ENCODE measurements at regions not wholly inside any gene's neighbourhood (a gene's known extent, or its start where the extent isn't known, plus 50 kb on each side); places are given as distances from the start of the nearest gene placed in this dataset.

- Histone ChIP-seq H3K9me3 (no peaks in the 10 kb centered on the region), H3K4me1 (no peaks in the 10 kb centered on the region), H3K4me3 (no peak overlapping the region), H3K27ac (no peak overlapping the region), H3K27me3 (no peaks in the 10 kb centered on the region), H3K36me3 (no peaks in the 10 kb centered on the region)
- no peak for TF ChIP-seq POLR2A (IDR thresholded peaks at IDR 0.05)
- no peak for TF ChIP-seq CTCF (IDR thresholded peaks at IDR 0.05)
- no peak for DNase-seq
- intact Hi-C loops (cut with DNase I): no loop called here
- no peak for ATAC-seq
- 82 to 96% (median 90%) methylated on average over 5 of the region's 5 CpGs for WGBS, 4 donors
Observed at GRCh38 chr2:12063210-12063609, 316.8 kb downstream of the LPIN1 start.

GRCh38 chr2:12064153-12064552 lies 317.7 kb downstream of the LPIN1 start:
- peak; percentile 83 to 90 (median 87) for ATAC-seq
- peak in 1 of 5 donors; percentile 29 for DNase-seq
- no peaks in the 10 kb centered on the region for H3K27me3 ChIP-seq
- whole genome bisulfite sequencing, 4 donors: 44 to 66% (median 53%) methylated on average over 5 of the region's 5 CpGs
- intact Hi-C loops (cut with DNase I): no loop called here
- H3K36me3 ChIP-seq: no peaks in the 10 kb centered on the region
- H3K27ac ChIP-seq: no peak overlapping the region
- no peak overlapping the region for H3K4me3 ChIP-seq
- H3K9me3 ChIP-seq: no peaks in the 10 kb centered on the region
- no peaks in the 10 kb centered on the region for H3K4me1 ChIP-seq
- no peak for TF ChIP-seq POLR2A (IDR thresholded peaks at IDR 0.05)
- peak in 1 of 12 donors; percentile 13 for TF ChIP-seq CTCF (IDR thresholded peaks at IDR 0.05)

GRCh38 chr2:12066116-12066515 lies 319.7 kb downstream of the LPIN1 start:
- H3K27ac ChIP-seq: no peak overlapping the region
- no peak for ATAC-seq
- no peaks in the 10 kb centered on the region for H3K4me1 ChIP-seq
- DNase-seq: no peak
- TF ChIP-seq POLR2A (IDR thresholded peaks at IDR 0.05) (no peak), CTCF (IDR thresholded peaks at IDR 0.05) (no peak)
- no peaks in the 10 kb centered on the region for H3K27me3 ChIP-seq
- WGBS, 4 donors: 81 to 95% (median 89%) methylated on average over 1 of the region's 1 CpG
- H3K36me3 ChIP-seq: no peaks in the 10 kb centered on the region
- intact Hi-C loops (cut with DNase I): no loop called here
- H3K9me3 ChIP-seq: no peaks in the 10 kb centered on the region
- H3K4me3 ChIP-seq: no peak overlapping the region

GRCh38 chr2:12066986-12067385 lies 320.6 kb downstream of the LPIN1 start:
- ATAC-seq (no peak), DNase-seq (no peak)
- 97 to 100% (median 100%) methylated on average over 1 of the region's 1 CpG for WGBS, 4 donors
- no peaks in the 10 kb centered on the region for H3K4me1 ChIP-seq
- no peaks in the 10 kb centered on the region for H3K9me3 ChIP-seq
- no peak overlapping the region for H3K27ac ChIP-seq
- no peaks in the 10 kb centered on the region for H3K36me3 ChIP-seq
- no peak overlapping the region for H3K4me3 ChIP-seq
- intact Hi-C loops (cut with DNase I): no loop called here
- H3K27me3 ChIP-seq: no peaks in the 10 kb centered on the region
- no peak for TF ChIP-seq POLR2A (IDR thresholded peaks at IDR 0.05)
- TF ChIP-seq CTCF (IDR thresholded peaks at IDR 0.05): no peak
